Tibial nerve (tissue), 3 donors: ENCODE measurements at regions not wholly inside any gene's neighbourhood (a gene's known extent, or its start where the extent isn't known, plus 50 kb on each side); places are given as distances from the start of the nearest gene placed in this dataset.

Experiments used
- POLR2A ChIP-seq, 2 donors: fragments of 450-650 bp; IDR thresholded peaks; one replicate each; pipeline ENCODE4 v1.6.1; 2017; ENCODE audit warnings: antibody characterized with exemption in 2 of 2, mild to moderate bottlenecking in 2 of 2, moderate library complexity in 2 of 2
- TF ChIP-seq, protein P1 (sequence below), 5 experiments: fragments of 200-600 bp in 3 of 5; fragments of 450-650 bp in 2 of 5; sonication (generic) in 3 of 5; IDR thresholded peaks; one replicate each; pipeline ENCODE4 v1.5.1; 2016 to 2019; ENCODE audit warnings: antibody characterized with exemption in 5 of 5, mild to moderate bottlenecking in 3 of 5, moderate library complexity in 2 of 5

DNA sequence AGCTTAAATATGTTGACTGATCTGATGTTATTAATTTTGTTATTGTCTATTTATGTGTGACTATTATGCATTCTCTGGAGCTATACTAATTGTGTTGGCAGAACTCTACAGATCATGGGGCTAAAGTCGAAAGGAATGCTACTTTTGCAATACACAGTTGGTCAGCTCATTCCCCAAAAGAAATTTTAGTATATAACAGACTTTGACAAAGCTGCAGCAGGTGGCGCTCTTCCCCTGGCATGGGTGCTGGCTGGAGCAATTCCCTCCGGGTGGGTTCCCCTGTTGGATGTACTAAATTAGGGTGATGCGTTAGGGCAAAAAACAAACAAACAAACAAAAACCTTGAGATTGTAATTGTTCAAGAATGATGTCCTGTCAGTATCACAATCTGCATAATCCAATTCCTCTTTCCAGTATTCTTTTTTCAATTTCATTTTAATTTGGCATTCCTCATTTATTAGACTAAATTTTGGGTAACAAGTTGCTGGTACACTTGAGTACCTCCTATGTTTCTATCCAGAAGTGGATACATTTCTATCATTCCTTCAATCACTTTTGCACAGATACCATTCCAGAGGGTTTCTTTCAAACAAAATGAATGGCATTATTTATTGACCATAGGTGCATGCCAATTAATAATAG, 322.8 kb upstream of the EDNRB start:
- TF ChIP-seq, protein P1, sequence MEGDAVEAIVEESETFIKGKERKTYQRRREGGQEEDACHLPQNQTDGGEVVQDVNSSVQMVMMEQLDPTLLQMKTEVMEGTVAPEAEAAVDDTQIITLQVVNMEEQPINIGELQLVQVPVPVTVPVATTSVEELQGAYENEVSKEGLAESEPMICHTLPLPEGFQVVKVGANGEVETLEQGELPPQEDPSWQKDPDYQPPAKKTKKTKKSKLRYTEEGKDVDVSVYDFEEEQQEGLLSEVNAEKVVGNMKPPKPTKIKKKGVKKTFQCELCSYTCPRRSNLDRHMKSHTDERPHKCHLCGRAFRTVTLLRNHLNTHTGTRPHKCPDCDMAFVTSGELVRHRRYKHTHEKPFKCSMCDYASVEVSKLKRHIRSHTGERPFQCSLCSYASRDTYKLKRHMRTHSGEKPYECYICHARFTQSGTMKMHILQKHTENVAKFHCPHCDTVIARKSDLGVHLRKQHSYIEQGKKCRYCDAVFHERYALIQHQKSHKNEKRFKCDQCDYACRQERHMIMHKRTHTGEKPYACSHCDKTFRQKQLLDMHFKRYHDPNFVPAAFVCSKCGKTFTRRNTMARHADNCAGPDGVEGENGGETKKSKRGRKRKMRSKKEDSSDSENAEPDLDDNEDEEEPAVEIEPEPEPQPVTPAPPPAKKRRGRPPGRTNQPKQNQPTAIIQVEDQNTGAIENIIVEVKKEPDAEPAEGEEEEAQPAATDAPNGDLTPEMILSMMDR (IDR thresholded peaks at IDR 0.05): peak in 3 of 5 experiments; percentile 11 to 29 (median 27)
- TF ChIP-seq POLR2A (IDR thresholded peaks at IDR 0.05): no peak
